ENCODE measurements at regions not wholly inside any gene's neighbourhood (a gene's known extent, or its start where the extent isn't known, plus 50 kb on each side); places are given as distances from the start of the nearest gene placed in this dataset.

GRCh38 chr5:31051316-31051715, 142.2 kb upstream of the CDH6 start:
- H3K27me3 ChIP-seq (ENCODE audit: insufficient read depth, poor library complexity, severe bottlenecking), result no peaks in the 10 kb centered on the region
- DNase-seq (ENCODE audit: low read depth in 1 of 2, low spot score in 1 of 2), result no peak
- H3K4me3 ChIP-seq (replicated peaks; ENCODE audit: insufficient read depth, low read length), result no peak overlapping the region
- no peak for TF ChIP-seq POLR2AphosphoS5 (IDR thresholded peaks at IDR 0.05; ENCODE audit: low read depth)
- no peak for TF ChIP-seq SPI1 (IDR thresholded peaks at IDR 0.05; ENCODE audit: borderline replicate concordance, low read depth)
- TF ChIP-seq REST (IDR thresholded peaks at IDR 0.05; ENCODE audit: insufficient replicate concordance, low read depth), result no peak
- no peak for TF ChIP-seq GABPA (IDR thresholded peaks at IDR 0.05; ENCODE audit: low read depth)
- TF ChIP-seq CTCF (IDR thresholded peaks at IDR 0.05; ENCODE audit: insufficient read depth, low read length), result no peak
- no peak overlapping the region for H3K27ac ChIP-seq (replicated peaks)

GRCh38 chr5:31049936-31050704, 143.4 kb upstream of the CDH6 start:
- no peaks in the 10 kb centered on the region for H3K27me3 ChIP-seq (ENCODE audit: insufficient read depth, poor library complexity, severe bottlenecking)
- no peak overlapping the region for H3K4me3 ChIP-seq (replicated peaks; ENCODE audit: insufficient read depth, low read length)
- DNase-seq (ENCODE audit: low read depth in 1 of 2, low spot score in 1 of 2), result no peak
- no peak overlapping the region for H3K27ac ChIP-seq (replicated peaks)
- no peak for TF ChIP-seq SPI1 (IDR thresholded peaks at IDR 0.05; ENCODE audit: borderline replicate concordance, low read depth)
- no peak for TF ChIP-seq GABPA (IDR thresholded peaks at IDR 0.05; ENCODE audit: low read depth)
- no peak for TF ChIP-seq REST (IDR thresholded peaks at IDR 0.05; ENCODE audit: insufficient replicate concordance, low read depth)
- no peak for TF ChIP-seq POLR2AphosphoS5 (IDR thresholded peaks at IDR 0.05; ENCODE audit: low read depth)
- TF ChIP-seq CTCF (IDR thresholded peaks at IDR 0.05; ENCODE audit: insufficient read depth, low read length), result no peak

GRCh38 chr5:31049461-31049860, 144.0 kb upstream of the CDH6 start:
- no peak overlapping the region for H3K27ac ChIP-seq (replicated peaks)
- no peak overlapping the region for H3K4me3 ChIP-seq (replicated peaks; ENCODE audit: insufficient read depth, low read length)
- no peaks in the 10 kb centered on the region for H3K27me3 ChIP-seq (ENCODE audit: insufficient read depth, poor library complexity, severe bottlenecking)
- no peak for TF ChIP-seq SPI1 (IDR thresholded peaks at IDR 0.05; ENCODE audit: borderline replicate concordance, low read depth)
- no peak for TF ChIP-seq POLR2AphosphoS5 (IDR thresholded peaks at IDR 0.05; ENCODE audit: low read depth)
- no peak for TF ChIP-seq GABPA (IDR thresholded peaks at IDR 0.05; ENCODE audit: low read depth)
- no peak for TF ChIP-seq CTCF (IDR thresholded peaks at IDR 0.05; ENCODE audit: insufficient read depth, low read length)
- no peak for TF ChIP-seq REST (IDR thresholded peaks at IDR 0.05; ENCODE audit: insufficient replicate concordance, low read depth)
- no peak for DNase-seq (ENCODE audit: low read depth in 1 of 2, low spot score in 1 of 2)

All from HL-60 (cell line).